SU-DHL-6 (cell line): ENCODE measurements at regions not wholly inside any gene's neighbourhood (a gene's known extent, or its start where the extent isn't known, plus 50 kb on each side); places are given as distances from the start of the nearest gene placed in this dataset.

ENCODE experiments used
- CTCF ChIP-seq: fragments of 200-600 bp; sonication (generic); IDR thresholded peaks from one replicate; pipeline ENCODE4 v1.5.1; 2017; ENCODE audit warnings: antibody characterized with exemption, mild to moderate bottlenecking, low read length, moderate library complexity; ENCODE audit not compliant: insufficient read depth, poor library complexity, severe bottlenecking
- EZH2phosphoT487 ChIP-seq: fragments of 200-600 bp; sonication (generic), shearing (Covaris generic); conservative IDR thresholded peaks from 2 replicates; pipeline ENCODE4 v1.6.1; 2018; ENCODE audit warnings: mild to moderate bottlenecking, antibody characterized with exemption, low read length, moderate library complexity, mixed read lengths

GRCh38 chr2:154934213-154934612, 235.7 kb downstream of the KCNJ3 start:
- TF ChIP-seq CTCF (no peak), EZH2phosphoT487 (no peak)
